HL-60 (cell line): ENCODE measurements at regions not wholly inside any gene's neighbourhood (a gene's known extent, or its start where the extent isn't known, plus 50 kb on each side); places are given as distances from the start of the nearest gene placed in this dataset.

ENCODE experiments used
- CTCF ChIP-seq: IDR thresholded peaks from one replicate; pipeline ENCODE4 v1.5.1; 2011; ENCODE audit warnings: low read length, control low read depth, inconsistent platforms; ENCODE audit not compliant: insufficient read depth
- GABPA ChIP-seq: IDR thresholded peaks from 2 replicates; pipeline ENCODE4 v1.6.1; 2012; ENCODE audit warnings: low read depth
- POLR2AphosphoS5 ChIP-seq: IDR thresholded peaks from 2 replicates; pipeline ENCODE4 v1.6.1; 2012; ENCODE audit warnings: low read depth
- REST ChIP-seq: IDR thresholded peaks from 2 replicates; pipeline ENCODE4 v1.6.1; 2012; ENCODE audit warnings: low read depth; ENCODE audit not compliant: insufficient replicate concordance
- SPI1 ChIP-seq: IDR thresholded peaks from 2 replicates; pipeline ENCODE4 v1.6.1; 2012; ENCODE audit warnings: low read depth, mild to moderate bottlenecking, borderline replicate concordance

GRCh38 chr13:112179421-112179820 lies 112.5 kb downstream of the SOX1 start:
- TF ChIP-seq CTCF (no peak), POLR2AphosphoS5 (no peak), REST (no peak), GABPA (no peak), SPI1 (no peak)
